Left ventricle myocardium inferior (tissue), 1 donor: ENCODE measurements at regions not wholly inside any gene's neighbourhood (a gene's known extent, or its start where the extent isn't known, plus 50 kb on each side); places are given as distances from the start of the nearest gene placed in this dataset.

Source experiments
- DNase-seq: peaks from one replicate; pipeline ENCODE4 v3.0.0-alpha.2; 2020
- H3K27ac ChIP-seq: fragments of 200-600 bp; replicated peaks from 2 replicates; pipeline ENCODE4 v1.8.0; 2021
- H3K27me3 ChIP-seq: fragments of 200-600 bp; 2 replicates; pipeline ENCODE4 v1.8.0; 2021; ENCODE audit warnings: low read depth
- H3K36me3 ChIP-seq: fragments of 200-600 bp; 2 replicates; pipeline ENCODE4 v1.8.0; 2021
- H3K4me1 ChIP-seq: fragments of 200-600 bp; 2 replicates; pipeline ENCODE4 v1.8.0; 2021
- H3K4me3 ChIP-seq: fragments of 200-600 bp; 2 replicates; pipeline ENCODE4 v1.8.0; 2021; ENCODE audit warnings: mild to moderate bottlenecking, moderate library complexity
- H3K9me3 ChIP-seq: fragments of 200-600 bp; replicated peaks from 2 replicates; pipeline ENCODE4 v1.8.0; 2021
- CTCF ChIP-seq: fragments of 200-600 bp; IDR thresholded peaks from 2 replicates; pipeline ENCODE4 v1.8.0; 2021; ENCODE audit warnings: antibody characterized with exemption, mild to moderate bottlenecking, borderline replicate concordance
- intact Hi-C: fragments of 100-400 bp; cut with micrococcal nuclease; formaldehyde crosslinking; loops from one replicate; pipeline ENCODE4 v1.11.0; 2022
- donor health status: DM: no; HTN: yes; CAD: no; lungs with severe emphysema.

- H3K27me3 ChIP-seq: peaks cover 82% of the 10 kb centered on the region
- H3K9me3 ChIP-seq: no peaks in the 10 kb centered on the region
- peaks cover 37% of the 10 kb centered on the region for H3K4me1 ChIP-seq
- intact Hi-C loops: no loop called here
- DNase-seq: no peak
- no peak overlapping the region for H3K4me3 ChIP-seq
- no peak overlapping the region for H3K27ac ChIP-seq
- H3K36me3 ChIP-seq: no peaks in the 10 kb centered on the region
- no peak for TF ChIP-seq CTCF
Measured at GRCh38 chr5:141758310-141758998, 76.4 kb upstream of the ARAP3 start.

DNA sequence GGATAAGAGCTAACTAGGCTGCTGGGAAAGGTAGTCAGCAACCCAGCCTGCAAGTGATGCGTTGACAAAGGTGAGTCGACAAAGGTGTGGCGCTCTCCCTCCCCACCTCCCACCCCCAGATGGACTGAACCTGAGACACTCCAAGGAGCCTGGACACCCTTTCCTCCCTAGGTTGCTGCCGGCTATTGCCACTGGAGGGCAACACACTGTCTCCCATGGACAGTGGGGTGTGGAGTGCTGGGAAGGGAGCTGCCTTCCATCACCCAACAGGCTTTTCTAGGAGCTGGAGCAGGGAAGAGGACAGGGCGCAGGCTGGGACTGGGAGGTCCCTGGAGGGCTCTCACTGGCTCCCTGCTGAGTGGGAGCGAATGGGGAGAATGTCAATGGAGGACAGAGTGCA, 75.4 kb upstream of the ARAP3 start:
- H3K27me3 ChIP-seq: peaks cover 86% of the 10 kb centered on the region
- H3K27ac ChIP-seq: no peak overlapping the region
- H3K4me1 ChIP-seq: peaks cover 26% of the 10 kb centered on the region
- peak; percentile 44 for TF ChIP-seq CTCF
- no peak for DNase-seq
- intact Hi-C loops: no loop called here
- no peaks in the 10 kb centered on the region for H3K9me3 ChIP-seq
- H3K36me3 ChIP-seq: no peaks in the 10 kb centered on the region
- H3K4me3 ChIP-seq: no peak overlapping the region

GRCh38 chr5:141756196-141756595, 74.2 kb upstream of the ARAP3 start:
- intact Hi-C loops: no loop called here
- no peak for DNase-seq
- TF ChIP-seq CTCF: no peak
- H3K36me3 ChIP-seq: no peaks in the 10 kb centered on the region
- H3K27me3 ChIP-seq: peaks cover 86% of the 10 kb centered on the region
- H3K4me3 ChIP-seq: no peak overlapping the region
- no peak overlapping the region for H3K27ac ChIP-seq
- H3K4me1 ChIP-seq: peaks cover 18% of the 10 kb centered on the region
- no peaks in the 10 kb centered on the region for H3K9me3 ChIP-seq

GRCh38 chr5:141753971-141754713, 72.1 kb upstream of the ARAP3 start:
- Histone ChIP-seq H3K27me3 (peaks cover 81% of the 10 kb centered on the region), H3K4me1 (peaks cover 17% of the 10 kb centered on the region), H3K9me3 (no peaks in the 10 kb centered on the region), H3K27ac (no peak overlapping the region), H3K4me3 (no peak overlapping the region), H3K36me3 (no peaks in the 10 kb centered on the region)
- no peak for TF ChIP-seq CTCF
- DNase-seq: no peak
- intact Hi-C loops: no loop called here

DNA sequence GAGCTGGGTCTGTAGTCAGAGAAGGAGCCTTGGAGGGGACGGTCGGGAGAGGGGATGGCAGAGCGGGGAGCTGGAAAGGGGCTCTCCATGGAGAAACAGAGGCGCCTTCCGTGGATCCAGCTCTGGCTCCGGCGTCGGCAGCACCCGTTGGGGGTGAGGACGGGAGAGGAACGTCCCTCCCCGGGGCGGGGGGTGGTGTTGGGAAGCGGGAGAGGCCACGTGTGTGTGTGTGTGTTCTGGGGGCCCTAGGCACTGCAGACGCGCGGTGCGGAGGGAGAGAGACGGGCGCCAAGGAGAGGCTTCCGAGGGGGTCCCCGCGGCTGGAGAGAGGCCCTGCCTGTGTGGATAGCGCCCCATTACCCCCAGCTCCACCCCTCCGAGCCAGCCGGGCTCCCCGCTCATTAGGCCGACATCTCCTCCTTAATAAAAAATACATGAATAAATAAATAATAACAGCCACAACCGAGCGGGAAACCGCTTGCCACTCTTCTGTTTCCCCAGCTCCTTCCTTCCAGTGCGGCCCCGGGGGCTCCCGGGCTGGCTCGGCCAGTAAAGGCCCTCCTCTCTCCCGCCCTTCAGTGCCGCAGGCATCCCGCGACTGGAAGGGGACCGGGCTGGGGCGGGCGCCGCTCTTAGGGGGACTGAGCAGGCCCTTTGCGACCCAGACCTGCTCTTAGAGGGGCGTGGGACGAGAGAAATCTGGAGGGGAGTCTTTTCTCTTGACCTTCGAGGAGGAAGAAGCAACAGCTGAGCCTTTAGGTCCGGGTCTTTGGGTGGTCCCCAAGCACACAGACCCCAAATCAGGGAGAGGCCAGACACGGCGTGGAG, 71.3 kb upstream of the ARAP3 start:
- Histone ChIP-seq H3K27ac (no peak overlapping the region), H3K36me3 (no peaks in the 10 kb centered on the region), H3K9me3 (no peaks in the 10 kb centered on the region), H3K4me3 (no peak overlapping the region), H3K4me1 (peaks cover 9% of the 10 kb centered on the region), H3K27me3 (peaks cover 74% of the 10 kb centered on the region)
- DNase-seq: no peak
- TF ChIP-seq CTCF: no peak
- intact Hi-C loops: no loop called here
